ENCODE measurements at regions not wholly inside any gene's neighbourhood (a gene's known extent, or its start where the extent isn't known, plus 50 kb on each side); places are given as distances from the start of the nearest gene placed in this dataset.

GRCh38 chr2:145501920-145502319 is 982.0 kb upstream of the ZEB2 start:
- Histone ChIP-seq H3K4me3 (replicated peaks; ENCODE audit: insufficient read depth, low read length) (no peak overlapping the region), H3K27me3 (ENCODE audit: insufficient read depth, poor library complexity, severe bottlenecking) (no peaks in the 10 kb centered on the region), H3K27ac (replicated peaks) (no peak overlapping the region)
- TF ChIP-seq POLR2AphosphoS5 (IDR thresholded peaks at IDR 0.05; ENCODE audit: low read depth) = no peak
- no peak for TF ChIP-seq GABPA (IDR thresholded peaks at IDR 0.05; ENCODE audit: low read depth)
- no peak for TF ChIP-seq REST (IDR thresholded peaks at IDR 0.05; ENCODE audit: insufficient replicate concordance, low read depth)
- no peak for TF ChIP-seq CTCF (IDR thresholded peaks at IDR 0.05; ENCODE audit: insufficient read depth, low read length)
- TF ChIP-seq SPI1 (IDR thresholded peaks at IDR 0.05; ENCODE audit: borderline replicate concordance, low read depth) = no peak
- no peak for DNase-seq (ENCODE audit: low read depth in 1 of 2, low spot score in 1 of 2)

- no peak for DNase-seq (ENCODE audit: low read depth in 1 of 2, low spot score in 1 of 2)
- Histone ChIP-seq H3K4me3 (replicated peaks; ENCODE audit: insufficient read depth, low read length) (no peak overlapping the region), H3K27me3 (ENCODE audit: insufficient read depth, poor library complexity, severe bottlenecking) (no peaks in the 10 kb centered on the region), H3K27ac (replicated peaks) (no peak overlapping the region)
- TF ChIP-seq SPI1 (IDR thresholded peaks at IDR 0.05; ENCODE audit: borderline replicate concordance, low read depth) = no peak
- no peak for TF ChIP-seq REST (IDR thresholded peaks at IDR 0.05; ENCODE audit: insufficient replicate concordance, low read depth)
- no peak for TF ChIP-seq POLR2AphosphoS5 (IDR thresholded peaks at IDR 0.05; ENCODE audit: low read depth)
- TF ChIP-seq GABPA (IDR thresholded peaks at IDR 0.05; ENCODE audit: low read depth) = no peak
- TF ChIP-seq CTCF (IDR thresholded peaks at IDR 0.05; ENCODE audit: insufficient read depth, low read length) = no peak
Measured at GRCh38 chr2:145495590-145495989, 975.7 kb upstream of the ZEB2 start.

- TF ChIP-seq SPI1 (IDR thresholded peaks at IDR 0.05; ENCODE audit: borderline replicate concordance, low read depth) (no peak), POLR2AphosphoS5 (IDR thresholded peaks at IDR 0.05; ENCODE audit: low read depth) (no peak), REST (IDR thresholded peaks at IDR 0.05; ENCODE audit: insufficient replicate concordance, low read depth) (no peak), CTCF (IDR thresholded peaks at IDR 0.05; ENCODE audit: insufficient read depth, low read length) (no peak), GABPA (IDR thresholded peaks at IDR 0.05; ENCODE audit: low read depth) (no peak)
- no peak overlapping the region for H3K27ac ChIP-seq (replicated peaks)
- no peaks in the 10 kb centered on the region for H3K27me3 ChIP-seq (ENCODE audit: insufficient read depth, poor library complexity, severe bottlenecking)
- DNase-seq (ENCODE audit: low read depth in 1 of 2, low spot score in 1 of 2) = no peak
- no peak overlapping the region for H3K4me3 ChIP-seq (replicated peaks; ENCODE audit: insufficient read depth, low read length)
Measured at GRCh38 chr2:145494441-145494840, 974.5 kb upstream of the ZEB2 start.

Data from HL-60 (cell line).